ENCODE measurements at regions not wholly inside any gene's neighbourhood (a gene's known extent, or its start where the extent isn't known, plus 50 kb on each side); places are given as distances from the start of the nearest gene placed in this dataset.

DNA sequence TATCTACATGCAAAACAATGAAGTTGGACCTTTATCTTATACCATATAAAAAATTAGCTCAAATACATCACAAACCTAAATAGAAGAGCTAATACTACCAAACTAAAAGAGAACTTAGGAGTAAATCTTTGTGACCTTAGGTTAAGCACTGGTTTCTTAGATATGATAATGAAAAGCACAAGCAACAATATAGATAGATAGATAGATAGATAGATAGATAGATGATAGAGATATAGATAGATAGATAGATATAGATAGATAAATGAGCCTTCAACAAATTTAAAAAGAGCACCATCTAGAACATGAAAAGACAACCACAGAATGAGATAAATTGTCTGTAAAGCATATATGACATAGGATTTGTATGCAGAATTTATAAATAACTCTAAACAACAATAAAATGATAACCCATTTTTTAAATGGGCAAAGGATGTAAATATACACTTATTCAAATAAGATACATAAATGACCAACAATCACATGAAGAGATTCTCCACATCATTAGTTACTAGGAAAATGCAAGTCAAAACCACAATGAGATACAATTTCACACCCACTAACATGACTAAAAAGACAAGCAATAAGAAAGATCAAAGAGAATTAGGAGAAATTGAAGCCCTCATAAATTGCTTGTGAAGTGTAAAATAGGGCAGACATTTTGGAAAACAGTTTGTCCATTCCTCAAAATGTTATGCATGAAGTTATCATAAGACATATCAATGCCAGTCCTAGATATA is 293.7 kb downstream of the BTG1 start:
- no peak for DNase-seq (ENCODE audit: low read depth)

- no peak for DNase-seq (ENCODE audit: low read depth)
These were observed 299.1 kb downstream of the BTG1 start for GRCh38 chr12:91846466-91847055.

DNA sequence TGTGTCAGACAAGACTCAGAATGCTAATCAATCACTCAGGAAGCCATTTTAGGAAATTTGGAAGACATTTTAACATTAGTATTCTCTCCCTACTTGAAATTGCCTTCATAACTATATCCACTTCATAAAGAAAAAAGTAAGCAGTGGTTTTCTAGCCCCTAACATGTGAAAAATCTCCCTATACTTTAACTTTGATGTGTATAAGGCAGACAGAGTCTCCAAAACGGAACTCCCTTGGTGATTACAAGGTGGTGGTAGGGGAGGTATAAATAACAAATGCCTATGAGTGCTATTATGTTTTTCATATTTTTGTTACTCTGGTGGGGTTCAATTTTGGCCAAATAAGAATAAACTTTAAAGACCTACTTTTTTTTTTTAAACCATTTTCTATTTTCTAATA is 300.3 kb downstream of the BTG1 start:
- DNase-seq (ENCODE audit: low read depth): no peak

DNA sequence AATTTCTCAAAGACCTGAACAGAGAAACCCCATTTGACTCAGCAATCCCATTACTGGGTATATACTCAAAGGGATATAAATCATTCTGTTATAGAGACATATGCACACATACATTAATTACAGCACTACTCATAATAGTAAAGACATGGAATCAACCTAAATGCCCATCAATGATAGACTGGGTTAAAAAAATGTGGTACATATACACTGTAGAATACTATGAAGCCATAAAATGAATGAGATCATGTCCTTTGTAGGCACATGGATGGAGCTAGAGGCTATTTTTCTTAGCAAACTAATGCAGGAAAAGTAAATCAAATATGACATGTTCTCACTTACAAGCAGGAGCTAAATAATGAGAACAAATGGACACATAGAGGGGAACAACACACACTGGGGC is 303.8 kb downstream of the BTG1 start:
- no peak for DNase-seq (ENCODE audit: low read depth)

DNA sequence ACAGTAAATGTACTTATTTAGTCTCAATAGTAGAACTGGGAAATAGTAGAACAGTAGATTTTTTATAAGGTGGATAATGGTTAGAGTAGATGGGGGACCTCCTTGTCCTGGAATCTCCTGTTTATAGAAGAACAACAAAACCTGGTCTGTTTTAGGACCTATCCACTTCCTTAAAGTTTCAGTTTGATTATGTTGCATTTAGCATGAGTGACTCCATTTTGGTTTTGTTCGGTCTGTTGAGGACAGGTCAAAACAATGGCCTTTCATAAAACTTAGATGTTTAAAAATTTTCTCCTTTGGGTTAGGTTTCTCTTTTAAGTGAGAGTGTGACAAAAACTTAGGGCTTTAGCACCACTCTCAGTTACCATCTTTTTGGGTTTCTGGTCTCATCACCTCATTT is 308.9 kb downstream of the BTG1 start:
- no peak for DNase-seq (ENCODE audit: low read depth)

- DNase-seq (ENCODE audit: low read depth): no peak
These were observed 309.4 kb downstream of the BTG1 start for GRCh38 chr12:91836264-91836663.

GRCh38 chr12:91835693-91836092 is 310.0 kb downstream of the BTG1 start:
- DNase-seq (ENCODE audit: low read depth): no peak

DNA sequence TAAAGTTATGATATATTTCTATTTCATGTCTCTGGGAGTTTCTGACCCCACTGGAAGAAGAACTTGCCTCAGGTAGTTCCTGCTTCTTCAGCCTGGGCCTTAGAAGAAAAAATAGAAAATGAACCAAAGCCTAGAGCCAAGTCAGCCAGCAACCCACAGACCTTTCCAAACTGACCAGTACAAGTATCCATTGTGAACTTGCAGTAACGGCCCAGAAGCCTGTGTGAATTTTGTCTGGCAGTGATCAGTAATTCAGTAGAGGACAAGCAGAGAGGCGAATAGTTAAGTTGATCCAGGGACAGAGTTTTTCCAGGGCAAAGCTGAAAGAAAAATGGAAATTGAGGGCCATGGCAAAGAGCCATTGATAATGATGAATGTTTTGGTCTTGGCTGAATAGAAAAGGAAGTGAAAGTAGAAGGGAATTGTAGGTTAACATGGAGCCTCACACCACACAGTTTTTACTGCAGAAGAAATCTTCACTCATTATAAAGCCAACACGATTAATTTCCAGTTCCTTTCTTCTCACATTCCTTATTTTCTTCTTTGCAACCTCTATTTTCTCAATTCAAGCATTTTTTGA is 311.8 kb downstream of the BTG1 start:
- no peak for DNase-seq (ENCODE audit: low read depth)

- DNase-seq (ENCODE audit: low read depth): no peak
These were observed 319.6 kb downstream of the BTG1 start for GRCh38 chr12:91825999-91826398.

GRCh38 chr12:91824991-91825390 is 320.7 kb downstream of the BTG1 start:
- DNase-seq (ENCODE audit: low read depth): no peak

DNA sequence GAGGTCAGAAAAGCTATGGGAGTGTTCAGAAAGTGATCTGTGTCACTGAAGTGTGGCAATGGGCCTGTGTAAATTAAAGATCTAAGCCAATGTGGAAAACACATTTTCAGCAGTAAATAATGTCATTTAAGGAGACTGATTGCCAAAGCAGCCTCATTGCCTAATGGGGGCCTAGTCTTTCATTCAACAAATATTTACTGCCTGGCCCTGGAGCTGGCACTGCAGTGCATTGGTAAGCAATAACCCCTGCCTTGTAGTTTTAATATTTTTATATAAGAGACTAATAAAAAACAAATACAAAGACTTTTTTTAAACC is 326.6 kb downstream of the BTG1 start:
- DNase-seq (ENCODE audit: low read depth): no peak

DNA sequence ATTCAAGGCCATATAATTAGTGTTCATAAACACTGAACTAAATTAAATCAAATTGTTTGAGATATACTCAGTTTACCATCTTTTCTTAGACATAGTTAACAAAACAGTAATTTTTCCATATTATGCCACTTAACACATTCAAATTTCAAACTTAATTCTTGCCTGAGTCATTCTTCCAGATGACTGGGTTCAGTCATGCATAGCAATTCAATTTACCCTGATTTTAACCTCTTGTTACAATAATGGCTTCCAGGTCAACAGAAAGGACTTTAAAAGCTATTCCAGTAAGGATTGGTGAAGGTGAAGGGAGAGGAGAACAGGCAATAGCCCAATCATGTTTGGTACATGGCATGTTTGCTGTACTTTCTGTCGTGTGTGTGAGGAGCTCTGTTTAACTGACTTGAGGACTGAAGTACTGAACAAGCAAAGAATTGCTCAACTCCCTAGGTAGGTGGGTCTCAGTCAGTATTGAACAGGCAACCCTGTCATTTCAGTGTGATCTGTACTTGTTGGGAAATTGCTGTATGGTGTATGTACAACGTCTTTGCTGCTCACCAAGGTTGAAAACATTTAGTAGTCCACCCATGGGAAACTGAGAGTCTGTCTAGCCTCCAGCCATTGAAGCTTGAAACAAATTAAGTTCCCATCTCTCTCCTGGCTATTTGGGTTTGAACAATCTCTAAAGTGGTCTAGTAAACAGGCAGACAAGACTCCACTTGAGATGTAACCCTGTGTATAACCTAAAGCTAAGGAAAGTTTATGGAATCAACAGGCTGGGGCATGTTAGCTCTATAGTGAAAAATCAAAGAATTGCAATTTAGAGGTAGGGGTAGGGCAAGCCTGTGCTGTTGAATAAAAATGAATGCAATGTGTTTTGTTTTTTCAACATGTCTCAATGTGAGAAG is 327.2 kb downstream of the BTG1 start:
- DNase-seq (ENCODE audit: low read depth): no peak

- no peak for DNase-seq (ENCODE audit: low read depth)
These were observed 328.1 kb downstream of the BTG1 start for GRCh38 chr12:91817517-91817916.

DNA sequence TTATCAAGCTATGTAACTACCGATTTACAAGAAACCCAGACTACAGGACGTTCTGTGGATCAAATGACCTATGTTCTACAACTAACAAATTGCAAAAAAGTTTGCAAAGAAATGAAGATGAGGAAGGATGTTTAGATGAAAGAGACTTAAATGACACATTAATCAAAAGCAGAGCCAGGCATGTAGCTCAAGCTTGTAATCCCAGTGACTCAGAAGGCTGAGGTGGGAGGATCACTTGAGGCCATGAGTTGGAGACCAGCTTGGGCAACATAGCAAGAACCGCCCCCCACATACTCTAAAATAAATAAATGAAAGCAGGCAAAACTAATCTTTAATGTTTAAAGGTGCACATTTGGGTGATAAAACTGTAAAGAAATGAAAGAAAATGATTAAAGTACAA is 331.9 kb downstream of the BTG1 start:
- DNase-seq (ENCODE audit: low read depth): no peak

- DNase-seq (ENCODE audit: low read depth): peak; percentile 63
These were observed 334.0 kb downstream of the BTG1 start for GRCh38 chr12:91811481-91812287.

DNA sequence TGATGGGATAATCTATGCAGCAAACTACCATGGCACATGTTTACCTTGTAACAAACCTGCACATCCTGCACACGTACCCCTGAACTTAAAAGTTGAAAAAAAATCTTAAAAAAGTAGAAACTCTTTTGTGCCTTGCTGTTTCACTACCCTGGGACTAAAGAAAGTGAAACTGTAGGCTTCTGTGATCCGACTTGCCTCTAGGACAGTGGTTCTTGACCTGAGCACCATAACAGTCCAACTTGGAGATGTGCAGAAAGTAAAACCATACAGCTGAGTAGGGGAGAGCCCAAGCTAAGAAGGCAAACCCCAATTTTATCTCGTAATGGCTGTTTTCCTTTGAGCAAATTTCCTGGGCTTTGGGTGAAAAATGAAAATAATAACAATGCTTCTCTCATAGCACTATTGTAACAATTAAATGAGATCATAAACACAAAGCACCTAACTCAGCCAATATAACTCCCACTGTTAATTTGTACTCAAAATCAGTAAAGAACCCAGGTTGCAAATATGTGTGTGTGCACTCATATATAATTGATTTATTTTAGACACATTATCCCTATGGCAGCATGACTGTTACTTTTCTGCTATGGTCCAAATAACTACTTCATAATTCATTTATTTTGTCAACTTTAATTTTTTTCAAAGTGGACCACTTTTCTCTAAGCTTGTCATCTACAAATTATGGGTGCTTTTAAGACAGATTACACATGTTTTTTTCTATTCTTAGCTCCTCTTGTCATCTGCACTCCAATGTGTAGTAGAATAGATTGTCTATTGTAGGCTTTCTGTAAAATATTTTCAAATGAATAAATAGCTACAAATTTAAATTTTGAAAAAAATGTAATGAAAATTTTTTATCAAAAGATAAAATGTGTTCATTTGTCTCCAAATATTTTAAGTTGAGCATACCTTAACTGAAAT is 334.9 kb downstream of the BTG1 start:
- DNase-seq (ENCODE audit: low read depth): no peak

GRCh38 chr12:91810077-91810476 is 335.6 kb downstream of the BTG1 start:
- DNase-seq (ENCODE audit: low read depth): no peak

- DNase-seq (ENCODE audit: low read depth): no peak
These were observed 340.6 kb downstream of the BTG1 start for GRCh38 chr12:91805031-91805430.

- DNase-seq (ENCODE audit: low read depth): no peak
These were observed 341.1 kb downstream of the BTG1 start for GRCh38 chr12:91804533-91804932.

GRCh38 chr12:91801048-91801447 is 344.6 kb downstream of the BTG1 start:
- no peak for DNase-seq (ENCODE audit: low read depth)

- DNase-seq (ENCODE audit: low read depth): no peak
These were observed 352.0 kb downstream of the BTG1 start for GRCh38 chr12:91793676-91794075.
